ENCODE measurements at regions not wholly inside any gene's neighbourhood (a gene's known extent, or its start where the extent isn't known, plus 50 kb on each side); places are given as distances from the start of the nearest gene placed in this dataset.

- DNase-seq, result peak; percentile 80
These were observed 231.6 kb downstream of the MRPL39 start for GRCh38 chr21:25375675-25376074.

- DNase-seq, result no peak
These were observed 233.9 kb downstream of the MRPL39 start for GRCh38 chr21:25373126-25374082.

GRCh38 chr21:25371841-25372425 lies 235.3 kb downstream of the MRPL39 start:
- DNase-seq, result peak; percentile 20

GRCh38 chr21:25370311-25370744 lies 237.0 kb downstream of the MRPL39 start:
- DNase-seq, result peak; percentile 98

GRCh38 chr21:25369524-25370300 lies 237.6 kb downstream of the MRPL39 start:
- peak; percentile 84 for DNase-seq

GRCh38 chr21:25368531-25368930 lies 238.8 kb downstream of the MRPL39 start:
- no peak for DNase-seq

- DNase-seq, result no peak
These were observed 241.2 kb downstream of the MRPL39 start for GRCh38 chr21:25366116-25366515.

- no peak for DNase-seq
These were observed 244.7 kb downstream of the MRPL39 start for GRCh38 chr21:25362375-25363267.

- no peak for DNase-seq
These were observed 245.5 kb downstream of the MRPL39 start for GRCh38 chr21:25361765-25362164.

- no peak for DNase-seq
These were observed 246.2 kb downstream of the MRPL39 start for GRCh38 chr21:25361097-25361496.

- DNase-seq, result no peak
These were observed 246.7 kb downstream of the MRPL39 start for GRCh38 chr21:25360593-25360992.

- no peak for DNase-seq
These were observed 247.6 kb downstream of the MRPL39 start for GRCh38 chr21:25359724-25360123.

GRCh38 chr21:25350056-25350455 lies 257.2 kb downstream of the MRPL39 start:
- peak; percentile 54 for DNase-seq

- peak; percentile 33 for DNase-seq
These were observed 263.3 kb downstream of the MRPL39 start for GRCh38 chr21:25343774-25344545.

- DNase-seq, result peak; percentile 61
These were observed 264.5 kb downstream of the MRPL39 start for GRCh38 chr21:25342816-25343215.

- no peak for DNase-seq
These were observed 265.3 kb downstream of the MRPL39 start for GRCh38 chr21:25341981-25342380.

- DNase-seq, result no peak
These were observed 268.9 kb downstream of the MRPL39 start for GRCh38 chr21:25338415-25338814.

- no peak for DNase-seq
These were observed 273.1 kb downstream of the MRPL39 start for GRCh38 chr21:25334046-25334730.

- DNase-seq, result no peak
These were observed 276.0 kb downstream of the MRPL39 start for GRCh38 chr21:25331286-25331685.

GRCh38 chr21:25330266-25330665 lies 277.0 kb downstream of the MRPL39 start:
- DNase-seq, result no peak
